Nephron progenitor cell (in vitro differentiated cells): ENCODE measurements at regions not wholly inside any gene's neighbourhood (a gene's known extent, or its start where the extent isn't known, plus 50 kb on each side); places are given as distances from the start of the nearest gene placed in this dataset.
A peak's percentile ranks its signal among the peaks of the same experiment; 100 is the strongest.
"Not testable (repeated sequence)": the region's sequence is repeated elsewhere in the genome, so short reads cannot be mapped to it uniquely, and the experiment has no call there.

Source experiments
- DNase-seq: peaks from one replicate; pipeline ENCODE4 v3.0.0; 2021
- H3K27ac Mint-ChIP-seq: 2 replicates; pipeline ENCODE4 v1.8.0; 2021; ENCODE audit warnings: mild to moderate bottlenecking, moderate library complexity, mixed read lengths
- H3K27me3 Mint-ChIP-seq: 2 replicates; pipeline ENCODE4 v1.8.0; 2021; ENCODE audit warnings: mild to moderate bottlenecking, low read depth, mixed read lengths; ENCODE audit not compliant: poor library complexity
- H3K36me3 Mint-ChIP-seq: 2 replicates; pipeline ENCODE4 v1.8.0; 2021; ENCODE audit warnings: low read depth, mixed read lengths
- H3K4me1 Mint-ChIP-seq: 2 replicates; pipeline ENCODE4 v1.8.0; 2021; ENCODE audit warnings: mixed read lengths
- H3K4me3 Mint-ChIP-seq: 2 replicates; pipeline ENCODE4 v1.8.0; 2021; ENCODE audit warnings: mild to moderate bottlenecking, moderate library complexity, mixed read lengths
- H3K9me3 Mint-ChIP-seq: 2 replicates; pipeline ENCODE4 v1.8.0; 2021; ENCODE audit warnings: mild to moderate bottlenecking, moderate library complexity, mixed read lengths
- CTCF ChIP-seq: fragments of 200-600 bp; sonication (generic); IDR thresholded peaks from 2 replicates; pipeline ENCODE4 v1.5.0; 2021; ENCODE audit warnings: antibody characterized with exemption

DNA sequence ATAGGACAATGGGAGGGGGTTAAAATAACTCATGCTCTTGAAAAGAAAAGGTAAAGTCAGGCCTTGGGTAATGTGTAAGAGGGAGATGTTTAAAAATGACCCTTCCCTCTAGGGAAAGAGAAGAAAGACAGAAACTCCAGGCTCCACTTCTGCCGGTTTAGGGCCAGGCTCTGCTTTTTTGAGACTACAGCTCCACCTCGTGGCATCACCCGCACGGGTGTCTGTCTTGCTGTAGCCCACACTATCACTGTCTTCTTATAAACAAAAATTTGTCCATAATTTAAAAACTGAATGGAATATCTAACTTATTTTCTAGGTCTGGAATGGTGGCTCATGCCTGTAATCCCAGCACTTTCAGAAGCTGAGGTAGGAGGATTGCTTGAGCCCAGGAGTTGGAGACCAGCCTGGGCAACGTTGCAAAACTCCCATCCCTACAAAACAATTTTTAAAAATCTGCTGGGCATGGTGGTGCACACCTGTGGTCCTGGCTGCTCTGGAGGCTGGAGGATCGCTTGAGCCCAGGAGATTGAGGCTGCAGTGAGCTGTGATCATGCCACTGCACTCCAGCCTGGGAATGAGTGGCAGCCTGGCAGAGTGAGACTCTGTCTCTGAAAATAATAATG is 65.1 kb upstream of the GTF3A start:
- no peaks in the 10 kb centered on the region for H3K9me3 Mint-ChIP-seq

GRCh38 chr13:27360562-27360961 is 63.9 kb upstream of the GTF3A start:
- Mint-ChIP-seq H3K36me3 (no peaks in the 10 kb centered on the region), H3K4me1 (peaks cover 38% of the 10 kb centered on the region), H3K27ac (no peak overlapping the region), H3K9me3 (no peaks in the 10 kb centered on the region), H3K4me3 (no peak overlapping the region), H3K27me3 (peaks cover 33% of the 10 kb centered on the region)
- TF ChIP-seq CTCF: no peak
- no peak for DNase-seq

More for the DNA sequence above, 65.1 kb upstream of the GTF3A start:
- Mint-ChIP-seq H3K36me3 (no peaks in the 10 kb centered on the region), H3K4me3 (no peak overlapping the region), H3K27me3 (peaks cover 25% of the 10 kb centered on the region), H3K4me1 (peaks cover 48% of the 10 kb centered on the region), H3K27ac (no peak overlapping the region)
- TF ChIP-seq CTCF: peak; percentile 83
- peak; percentile 75 for DNase-seq

DNA sequence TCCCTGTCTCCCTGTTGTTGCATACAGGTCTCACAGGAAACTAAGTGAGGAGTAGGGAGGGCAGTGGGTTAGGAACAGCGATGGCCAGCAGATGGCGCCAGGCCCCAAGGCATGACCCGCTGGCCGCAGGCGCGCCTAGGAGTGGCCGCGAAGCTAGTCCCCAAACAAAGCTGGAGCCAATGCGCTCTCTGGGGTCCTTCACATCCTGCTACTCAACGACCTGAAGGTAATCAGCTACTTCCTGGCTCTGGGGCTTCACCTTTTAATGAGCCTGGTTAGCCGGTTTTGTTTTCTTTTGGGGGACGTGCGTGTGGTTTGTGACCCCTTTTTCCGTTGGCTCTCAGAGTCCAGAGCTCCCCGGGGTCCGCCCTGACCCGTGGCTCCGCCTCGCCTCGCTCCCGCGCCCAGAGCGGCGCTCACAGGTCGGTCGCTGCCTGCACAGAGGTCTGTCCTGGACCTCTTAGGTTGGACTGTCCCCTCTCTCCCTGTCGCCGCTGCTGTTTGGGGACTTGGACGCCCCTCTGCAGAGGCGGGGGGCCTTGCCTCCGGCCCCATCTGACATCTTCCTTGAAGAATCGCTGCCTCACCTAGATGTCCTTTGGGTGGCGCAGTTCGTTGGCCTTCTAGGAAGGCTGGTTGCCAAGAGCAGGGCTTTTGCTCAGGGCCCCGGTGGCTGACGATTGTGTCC is 62.2 kb upstream of the GTF3A start:
- Mint-ChIP-seq H3K27ac (no peak overlapping the region), H3K27me3 (peaks cover 38% of the 10 kb centered on the region), H3K9me3 (no peaks in the 10 kb centered on the region), H3K36me3 (no peaks in the 10 kb centered on the region), H3K4me3 (peak overlapping the region; percentile 84), H3K4me1 (peaks cover 26% of the 10 kb centered on the region)
- DNase-seq: peak; percentile 94
- TF ChIP-seq CTCF: peak; percentile 90

DNA sequence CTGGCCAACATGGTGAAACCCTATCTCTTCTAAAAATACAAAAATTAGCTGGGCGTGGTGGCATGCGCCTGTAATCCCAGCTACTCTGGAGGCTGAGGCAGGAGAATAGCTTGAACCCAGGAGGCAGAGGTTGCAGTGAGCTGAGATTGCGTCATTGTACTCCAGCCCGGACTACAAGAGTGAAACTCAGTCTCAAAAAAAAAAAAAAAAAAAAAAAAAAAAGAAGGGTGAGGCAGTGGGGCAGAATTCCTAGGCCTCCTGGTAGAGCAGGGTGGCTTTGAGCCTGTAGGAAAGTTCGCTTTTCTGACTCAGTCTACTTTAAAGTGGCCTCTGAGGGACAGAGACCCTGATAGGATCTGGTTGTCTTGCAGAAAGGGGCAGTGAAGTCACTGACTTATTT is 60.8 kb upstream of the GTF3A start:
- H3K4me3 Mint-ChIP-seq, DNase-seq, H3K9me3 Mint-ChIP-seq, H3K36me3 Mint-ChIP-seq, H3K27ac Mint-ChIP-seq: not testable (repeated sequence)
- Mint-ChIP-seq H3K4me1 (peaks cover 34% of the 10 kb centered on the region), H3K27me3 (peaks cover 37% of the 10 kb centered on the region)

DNA sequence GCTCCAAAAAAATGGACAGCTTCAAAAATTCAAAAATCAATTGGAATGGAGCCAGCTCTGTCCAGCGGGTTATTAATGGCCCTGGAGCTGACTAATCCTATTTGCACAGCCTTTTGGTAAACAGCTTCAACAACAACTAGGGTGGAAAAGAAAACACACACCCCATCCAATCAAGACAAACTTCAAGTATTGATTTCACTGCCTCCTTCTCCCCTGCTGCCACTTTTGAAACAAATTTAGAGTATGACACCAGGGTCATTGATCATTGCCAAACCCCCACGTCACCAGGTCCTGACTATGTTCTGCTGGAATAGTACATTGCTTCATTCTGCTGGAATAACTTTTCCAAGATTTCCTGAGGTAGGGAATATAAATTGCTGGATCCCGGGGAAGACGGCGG is 56.8 kb upstream of the GTF3A start:
- TF ChIP-seq CTCF: no peak
- Mint-ChIP-seq H3K27me3 (peaks cover 45% of the 10 kb centered on the region), H3K36me3 (no peaks in the 10 kb centered on the region), H3K27ac (no peak overlapping the region), H3K4me1 (peaks cover 18% of the 10 kb centered on the region), H3K4me3 (no peak overlapping the region), H3K9me3 (peaks cover 12% of the 10 kb centered on the region)
- DNase-seq: no peak

DNA sequence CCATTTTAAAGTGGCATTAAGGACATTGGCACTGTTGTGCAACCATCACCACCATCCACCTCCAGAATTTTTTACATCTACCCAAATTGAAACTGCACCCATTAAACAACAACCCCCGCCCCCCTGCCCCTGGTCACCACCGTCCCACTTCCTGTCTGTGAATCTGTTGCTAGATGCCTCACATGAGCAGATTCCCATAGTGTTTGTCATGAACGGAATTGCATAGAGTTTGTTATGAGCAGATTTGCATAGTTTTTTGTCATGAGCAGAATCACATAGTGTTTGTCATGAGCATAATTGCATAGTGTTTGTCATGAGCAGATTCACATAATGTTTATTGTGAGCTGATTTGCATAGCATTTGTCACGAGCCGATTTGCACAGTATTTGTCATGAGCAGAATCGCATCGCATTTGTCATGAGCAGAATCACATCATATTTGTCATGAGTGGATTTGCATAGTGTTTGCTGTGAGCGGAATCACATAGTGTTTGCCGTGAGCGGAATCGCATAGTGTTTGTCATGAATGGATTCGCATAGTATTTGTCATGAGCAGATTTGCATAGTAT is 54.0 kb upstream of the GTF3A start:
- H3K9me3 Mint-ChIP-seq: peaks cover 12% of the 10 kb centered on the region
- TF ChIP-seq CTCF: no peak
- DNase-seq: no peak
- H3K4me1 Mint-ChIP-seq: peaks cover 30% of the 10 kb centered on the region
- H3K4me3 Mint-ChIP-seq: no peak overlapping the region
- no peak overlapping the region for H3K27ac Mint-ChIP-seq
- peaks cover 46% of the 10 kb centered on the region for H3K27me3 Mint-ChIP-seq
- H3K36me3 Mint-ChIP-seq: no peaks in the 10 kb centered on the region
